ENCODE measurements at regions not wholly inside any gene's neighbourhood (a gene's known extent, or its start where the extent isn't known, plus 50 kb on each side); places are given as distances from the start of the nearest gene placed in this dataset.

DNA sequence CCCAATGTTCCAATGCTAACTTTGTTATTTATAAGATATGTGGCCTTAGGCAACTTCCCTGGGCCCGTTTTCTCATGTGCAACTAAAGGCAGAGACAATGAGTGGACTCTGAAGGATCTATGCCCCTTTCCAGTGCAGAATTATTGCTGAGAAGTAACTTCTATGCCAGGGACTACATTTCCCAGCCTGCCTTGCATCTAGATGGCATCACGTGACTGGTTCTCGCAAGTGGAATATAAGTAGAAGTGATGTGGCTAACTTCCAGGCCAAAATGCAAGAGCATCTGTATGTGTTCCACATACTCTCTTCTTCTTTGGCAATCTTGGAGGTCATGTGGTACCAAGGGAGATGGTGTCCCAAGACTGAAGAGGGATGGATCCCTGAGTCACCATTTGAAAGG, 674.4 kb downstream of the NTRK3 start:
- TF ChIP-seq, protein P1, sequence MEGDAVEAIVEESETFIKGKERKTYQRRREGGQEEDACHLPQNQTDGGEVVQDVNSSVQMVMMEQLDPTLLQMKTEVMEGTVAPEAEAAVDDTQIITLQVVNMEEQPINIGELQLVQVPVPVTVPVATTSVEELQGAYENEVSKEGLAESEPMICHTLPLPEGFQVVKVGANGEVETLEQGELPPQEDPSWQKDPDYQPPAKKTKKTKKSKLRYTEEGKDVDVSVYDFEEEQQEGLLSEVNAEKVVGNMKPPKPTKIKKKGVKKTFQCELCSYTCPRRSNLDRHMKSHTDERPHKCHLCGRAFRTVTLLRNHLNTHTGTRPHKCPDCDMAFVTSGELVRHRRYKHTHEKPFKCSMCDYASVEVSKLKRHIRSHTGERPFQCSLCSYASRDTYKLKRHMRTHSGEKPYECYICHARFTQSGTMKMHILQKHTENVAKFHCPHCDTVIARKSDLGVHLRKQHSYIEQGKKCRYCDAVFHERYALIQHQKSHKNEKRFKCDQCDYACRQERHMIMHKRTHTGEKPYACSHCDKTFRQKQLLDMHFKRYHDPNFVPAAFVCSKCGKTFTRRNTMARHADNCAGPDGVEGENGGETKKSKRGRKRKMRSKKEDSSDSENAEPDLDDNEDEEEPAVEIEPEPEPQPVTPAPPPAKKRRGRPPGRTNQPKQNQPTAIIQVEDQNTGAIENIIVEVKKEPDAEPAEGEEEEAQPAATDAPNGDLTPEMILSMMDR (IDR thresholded peaks at IDR 0.05 in 8 of 11, conservative IDR thresholded peaks at IDR 0.05 in 3 of 11), result no peak
- TF ChIP-seq POLR2A (IDR thresholded peaks at IDR 0.05), result no peak
